ENCODE measurements at regions not wholly inside any gene's neighbourhood (a gene's known extent, or its start where the extent isn't known, plus 50 kb on each side); places are given as distances from the start of the nearest gene placed in this dataset.

- H2AFZ ChIP-seq (ENCODE audit: low read depth, low read length), result no peak overlapping the region
- Mint-ChIP-seq H3K4me1 (ENCODE audit: low read depth, unreplicated experiment) (peaks cover 21% of the 10 kb centered on the region), H3K4me3 (ENCODE audit: unreplicated experiment) (no peak overlapping the region), H3K27ac (ENCODE audit: unreplicated experiment) (no peak overlapping the region), H3K27me3 (ENCODE audit: low read depth, unreplicated experiment) (peaks cover 2% of the 10 kb centered on the region), H3K36me3 (ENCODE audit: low read depth, unreplicated experiment) (no peaks in the 10 kb centered on the region), H3K9me3 (ENCODE audit: unreplicated experiment) (peaks cover 3% of the 10 kb centered on the region)
- H4K20me1 ChIP-seq (ENCODE audit: insufficient read depth, low read length), result no peaks in the 10 kb centered on the region
- no peak for FAIRE-seq
- no peak for DNase-seq (ENCODE audit: low read depth)
- no peak overlapping the region for H3K9ac ChIP-seq (ENCODE audit: low read length)
- no peak overlapping the region for H3K4me3 ChIP-seq (ENCODE audit: insufficient read depth, low read depth, low read length)
- H3K79me2 ChIP-seq (ENCODE audit: insufficient read depth, low read length), result no peaks in the 10 kb centered on the region
- no peak overlapping the region for H3K27ac ChIP-seq (ENCODE audit: low read depth, low read length)
- H3K36me3 ChIP-seq (ENCODE audit: insufficient read depth, low read length), result no peaks in the 10 kb centered on the region
- TF ChIP-seq, protein P1, sequence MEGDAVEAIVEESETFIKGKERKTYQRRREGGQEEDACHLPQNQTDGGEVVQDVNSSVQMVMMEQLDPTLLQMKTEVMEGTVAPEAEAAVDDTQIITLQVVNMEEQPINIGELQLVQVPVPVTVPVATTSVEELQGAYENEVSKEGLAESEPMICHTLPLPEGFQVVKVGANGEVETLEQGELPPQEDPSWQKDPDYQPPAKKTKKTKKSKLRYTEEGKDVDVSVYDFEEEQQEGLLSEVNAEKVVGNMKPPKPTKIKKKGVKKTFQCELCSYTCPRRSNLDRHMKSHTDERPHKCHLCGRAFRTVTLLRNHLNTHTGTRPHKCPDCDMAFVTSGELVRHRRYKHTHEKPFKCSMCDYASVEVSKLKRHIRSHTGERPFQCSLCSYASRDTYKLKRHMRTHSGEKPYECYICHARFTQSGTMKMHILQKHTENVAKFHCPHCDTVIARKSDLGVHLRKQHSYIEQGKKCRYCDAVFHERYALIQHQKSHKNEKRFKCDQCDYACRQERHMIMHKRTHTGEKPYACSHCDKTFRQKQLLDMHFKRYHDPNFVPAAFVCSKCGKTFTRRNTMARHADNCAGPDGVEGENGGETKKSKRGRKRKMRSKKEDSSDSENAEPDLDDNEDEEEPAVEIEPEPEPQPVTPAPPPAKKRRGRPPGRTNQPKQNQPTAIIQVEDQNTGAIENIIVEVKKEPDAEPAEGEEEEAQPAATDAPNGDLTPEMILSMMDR (IDR thresholded peaks at IDR 0.05; ENCODE audit: insufficient read depth, low read depth, low read length), result no peak
- no peak for TF ChIP-seq EZH2 (IDR thresholded peaks at IDR 0.05; ENCODE audit: insufficient read depth, low read length)
- no peaks in the 10 kb centered on the region for H3K9me3 ChIP-seq (ENCODE audit: insufficient read depth, low read depth, low read length)
- no peaks in the 10 kb centered on the region for H3K27me3 ChIP-seq (ENCODE audit: insufficient read depth, low read length)
- peaks cover 11% of the 10 kb centered on the region for H3K4me1 ChIP-seq (ENCODE audit: insufficient read depth, low read length)
- H3K4me2 ChIP-seq (ENCODE audit: low read length), result peak overlapping the region; percentile 60
Measured at GRCh38 chr5:33073881-33074327, 362.8 kb downstream of the NPR3 start.

DNA sequence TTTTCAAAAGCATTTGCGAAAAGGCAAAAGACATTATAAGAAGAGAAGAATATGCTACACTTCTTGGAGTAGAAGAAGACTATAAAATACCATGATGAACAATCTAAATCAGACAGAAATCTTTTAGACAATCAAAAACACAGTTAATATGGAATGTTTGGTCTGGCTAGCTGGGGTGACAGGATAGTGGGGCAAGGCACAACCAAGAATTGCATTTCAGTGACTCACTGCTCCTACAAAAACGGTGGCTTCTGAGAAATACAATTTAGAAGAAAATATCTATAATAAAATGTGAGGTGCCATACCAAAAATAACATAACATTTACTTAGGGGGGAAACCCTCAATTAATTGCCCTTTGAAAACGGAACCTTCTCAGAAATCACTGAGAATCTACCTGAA lies 363.4 kb downstream of the NPR3 start:
- Histone ChIP-seq H3K9ac (ENCODE audit: low read length) (peak overlapping the region; percentile 30), H3K27ac (ENCODE audit: low read depth, low read length) (peak overlapping the region; percentile 52), H4K20me1 (ENCODE audit: insufficient read depth, low read length) (no peaks in the 10 kb centered on the region), H3K4me2 (ENCODE audit: low read length) (peak overlapping the region; percentile 60), H3K36me3 (ENCODE audit: insufficient read depth, low read length) (no peaks in the 10 kb centered on the region), H3K9me3 (ENCODE audit: insufficient read depth, low read depth, low read length) (no peaks in the 10 kb centered on the region), H2AFZ (ENCODE audit: low read depth, low read length) (no peak overlapping the region), H3K79me2 (ENCODE audit: insufficient read depth, low read length) (no peaks in the 10 kb centered on the region), H3K4me3 (ENCODE audit: insufficient read depth, low read depth, low read length) (no peak overlapping the region), H3K4me1 (ENCODE audit: insufficient read depth, low read length) (peaks cover 11% of the 10 kb centered on the region), H3K27me3 (ENCODE audit: insufficient read depth, low read length) (no peaks in the 10 kb centered on the region)
- peaks cover 3% of the 10 kb centered on the region for H3K9me3 Mint-ChIP-seq (ENCODE audit: unreplicated experiment)
- no peak overlapping the region for H3K4me3 Mint-ChIP-seq (ENCODE audit: unreplicated experiment)
- peaks cover 21% of the 10 kb centered on the region for H3K4me1 Mint-ChIP-seq (ENCODE audit: low read depth, unreplicated experiment)
- H3K36me3 Mint-ChIP-seq (ENCODE audit: low read depth, unreplicated experiment), result no peaks in the 10 kb centered on the region
- FAIRE-seq (no peak), DNase-seq (ENCODE audit: low read depth) (peak; percentile 58)
- H3K27me3 Mint-ChIP-seq (ENCODE audit: low read depth, unreplicated experiment), result peaks cover 2% of the 10 kb centered on the region
- TF ChIP-seq, protein P1 (IDR thresholded peaks at IDR 0.05; ENCODE audit: insufficient read depth, low read depth, low read length), result no peak
- no peak for TF ChIP-seq EZH2 (IDR thresholded peaks at IDR 0.05; ENCODE audit: insufficient read depth, low read length)
- no peak overlapping the region for H3K27ac Mint-ChIP-seq (ENCODE audit: unreplicated experiment)

DNA sequence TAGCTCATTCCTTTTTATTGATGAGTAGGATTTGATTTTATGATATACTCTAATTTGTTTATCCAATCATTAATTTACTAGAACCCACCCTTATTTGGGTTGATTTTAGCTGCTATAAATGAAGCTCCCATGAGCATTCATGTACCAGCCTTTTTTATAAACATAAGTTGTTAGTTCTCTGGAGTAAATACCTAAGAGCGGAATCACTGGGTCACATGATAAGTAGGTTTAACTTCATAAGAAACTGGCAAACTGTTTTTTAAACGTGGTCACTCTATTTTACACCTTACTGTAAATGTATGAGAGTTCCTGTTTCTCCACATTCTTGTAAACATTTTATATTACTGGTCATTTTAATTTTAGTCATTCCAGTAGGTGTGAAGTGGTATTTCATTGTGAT lies 364.6 kb downstream of the NPR3 start:
- peak; percentile 48 for DNase-seq (ENCODE audit: low read depth)
- Histone ChIP-seq H3K4me1 (ENCODE audit: insufficient read depth, low read length) (peaks cover 11% of the 10 kb centered on the region), H3K79me2 (ENCODE audit: insufficient read depth, low read length) (no peaks in the 10 kb centered on the region), H3K9me3 (ENCODE audit: insufficient read depth, low read depth, low read length) (no peaks in the 10 kb centered on the region), H3K36me3 (ENCODE audit: insufficient read depth, low read length) (no peaks in the 10 kb centered on the region), H3K27me3 (ENCODE audit: insufficient read depth, low read length) (no peaks in the 10 kb centered on the region), H3K9ac (ENCODE audit: low read length) (no peak overlapping the region), H3K27ac (ENCODE audit: low read depth, low read length) (no peak overlapping the region), H3K4me2 (ENCODE audit: low read length) (no peak overlapping the region), H4K20me1 (ENCODE audit: insufficient read depth, low read length) (no peaks in the 10 kb centered on the region), H3K4me3 (ENCODE audit: insufficient read depth, low read depth, low read length) (no peak overlapping the region), H2AFZ (ENCODE audit: low read depth, low read length) (no peak overlapping the region)
- peaks cover 2% of the 10 kb centered on the region for H3K27me3 Mint-ChIP-seq (ENCODE audit: low read depth, unreplicated experiment)
- peaks cover 3% of the 10 kb centered on the region for H3K9me3 Mint-ChIP-seq (ENCODE audit: unreplicated experiment)
- H3K36me3 Mint-ChIP-seq (ENCODE audit: low read depth, unreplicated experiment), result no peaks in the 10 kb centered on the region
- no peak overlapping the region for H3K4me3 Mint-ChIP-seq (ENCODE audit: unreplicated experiment)
- peaks cover 21% of the 10 kb centered on the region for H3K4me1 Mint-ChIP-seq (ENCODE audit: low read depth, unreplicated experiment)
- no peak for TF ChIP-seq EZH2 (IDR thresholded peaks at IDR 0.05; ENCODE audit: insufficient read depth, low read length)
- TF ChIP-seq, protein P1 (IDR thresholded peaks at IDR 0.05; ENCODE audit: insufficient read depth, low read depth, low read length), result no peak
- FAIRE-seq, result peak; percentile 34
- H3K27ac Mint-ChIP-seq (ENCODE audit: unreplicated experiment), result no peak overlapping the region
